ENCODE measurements at regions not wholly inside any gene's neighbourhood (a gene's known extent, or its start where the extent isn't known, plus 50 kb on each side); places are given as distances from the start of the nearest gene placed in this dataset.

GRCh38 chr2:157178874-157179273 lies 78.6 kb upstream of the GALNT5 start:
- ATAC-seq (no peak), DNase-seq (no peak)
- Histone ChIP-seq H3K4me3 (no peak overlapping the region), H3K4me1 (peaks cover 0 to 31% (median 0%) of the 10 kb centered on the region in 12 donors), H3K36me3 (no peaks in the 10 kb centered on the region), H3K27ac (no peak overlapping the region), H3K27me3 (no peaks in the 10 kb centered on the region), H3K9me3 (peaks cover 0 to 6% (median 0%) of the 10 kb centered on the region in 12 donors)
- intact Hi-C loops (cut with DNase I): no loop called here
- peak in 2 of 12 donors; percentile 9 to 12 for TF ChIP-seq CTCF (IDR thresholded peaks at IDR 0.05)
- no peak for TF ChIP-seq POLR2A (IDR thresholded peaks at IDR 0.05)

- Histone ChIP-seq H3K4me3 (no peak overlapping the region), H3K9me3 (peaks cover 0 to 6% (median 0%) of the 10 kb centered on the region in 12 donors), H3K27me3 (no peaks in the 10 kb centered on the region), H3K4me1 (peaks cover 0 to 24% (median 0%) of the 10 kb centered on the region in 12 donors), H3K36me3 (no peaks in the 10 kb centered on the region), H3K27ac (no peak overlapping the region)
- intact Hi-C loops (cut with DNase I): no loop called here
- DNase-seq (no peak), ATAC-seq (no peak)
- TF ChIP-seq POLR2A (IDR thresholded peaks at IDR 0.05): no peak
- TF ChIP-seq CTCF (IDR thresholded peaks at IDR 0.05): no peak
- 78 to 85% (median 81%) methylated on average over 4 of the region's 4 CpGs for WGBS, 4 donors
These were observed 78.0 kb upstream of the GALNT5 start for GRCh38 chr2:157179324-157180105.

- no peaks in the 10 kb centered on the region for H3K27me3 ChIP-seq
- no peak overlapping the region for H3K27ac ChIP-seq
- peaks cover 0 to 23% (median 0%) of the 10 kb centered on the region in 12 donors for H3K4me1 ChIP-seq
- no peak overlapping the region for H3K4me3 ChIP-seq
- ATAC-seq: no peak
- WGBS, 4 donors: 63 to 94% (median 84%) methylated on average over 1 of the region's 1 CpG
- no peaks in the 10 kb centered on the region for H3K36me3 ChIP-seq
- no peak for TF ChIP-seq CTCF (IDR thresholded peaks at IDR 0.05)
- no peak for TF ChIP-seq POLR2A (IDR thresholded peaks at IDR 0.05)
- DNase-seq: no peak
- intact Hi-C loops (cut with DNase I): no loop called here
- H3K9me3 ChIP-seq: peaks cover 0 to 6% (median 0%) of the 10 kb centered on the region in 12 donors
These were observed 77.1 kb upstream of the GALNT5 start for GRCh38 chr2:157180359-157180758.

- intact Hi-C loops (cut with DNase I): no loop called here
- peaks cover 0 to 6% (median 0%) of the 10 kb centered on the region in 12 donors for H3K9me3 ChIP-seq
- TF ChIP-seq CTCF (IDR thresholded peaks at IDR 0.05): no peak
- no peak for TF ChIP-seq POLR2A (IDR thresholded peaks at IDR 0.05)
- H3K36me3 ChIP-seq: no peaks in the 10 kb centered on the region
- no peaks in the 10 kb centered on the region for H3K27me3 ChIP-seq
- DNase-seq (no peak), ATAC-seq (no peak)
- no peak overlapping the region for H3K4me3 ChIP-seq
- H3K4me1 ChIP-seq: peaks cover 0 to 23% (median 0%) of the 10 kb centered on the region in 12 donors
- H3K27ac ChIP-seq: no peak overlapping the region
- 77 to 81% (median 77%) methylated on average over 2 of the region's 2 CpGs for whole genome bisulfite sequencing, 4 donors
These were observed 76.3 kb upstream of the GALNT5 start for GRCh38 chr2:157181234-157181633.

All from heart left ventricle (tissue), 16 donors.